ENCODE measurements at regions not wholly inside any gene's neighbourhood (a gene's known extent, or its start where the extent isn't known, plus 50 kb on each side); places are given as distances from the start of the nearest gene placed in this dataset.

- 95% methylated on average over 2 of the region's 2 CpGs for WGBS (ENCODE audit: insufficient coverage)
- no peaks in the 10 kb centered on the region for H3K27me3 ChIP-seq (replicated peaks in 2 of 5; ENCODE audit: control insufficient read depth in 4 of 5, insufficient read depth in 5 of 5, low read length in 4 of 5)
- ChIA-PET POLR2A (no interaction called here), CTCF (no interaction called here)
- no peaks in the 10 kb centered on the region for H3K36me3 ChIP-seq (ENCODE audit: control insufficient read depth in 4 of 4, insufficient read depth in 4 of 4, low read length in 3 of 4)
- DNase-seq = no peak
- no peak overlapping the region for H3K27ac ChIP-seq (ENCODE audit: insufficient read depth in 1 of 2, low read depth in 1 of 2, low read length in 2 of 2, poor library complexity in 1 of 2, severe bottlenecking in 2 of 2)
- H3K9me3 ChIP-seq (ENCODE audit: control extremely low read depth in 1 of 5, control insufficient read depth in 4 of 5, insufficient read depth in 2 of 5, low read depth in 1 of 5, low read length in 4 of 5) = no peaks in the 10 kb centered on the region
- H3K4me3 ChIP-seq (ENCODE audit: control insufficient read depth in 1 of 7, extremely low read depth in 1 of 7, insufficient read depth in 4 of 7, low read depth in 2 of 7, low read length in 6 of 7) = no peak overlapping the region
- no peaks in the 10 kb centered on the region for H3K4me1 ChIP-seq (ENCODE audit: control extremely low read depth in 1 of 4, control insufficient read depth in 4 of 4, insufficient read depth in 4 of 4, low read length in 3 of 4)
Measured at GRCh38 chr2:176748662-176749061, 463.9 kb upstream of the HNRNPA3 start.

GRCh38 chr2:176751314-176752227, 461.0 kb upstream of the HNRNPA3 start:
- POLR2A ChIA-PET = no interaction called here
- Histone ChIP-seq H3K27me3 (replicated peaks in 2 of 5; ENCODE audit: control insufficient read depth in 4 of 5, insufficient read depth in 5 of 5, low read length in 4 of 5) (no peaks in the 10 kb centered on the region), H3K9me3 (ENCODE audit: control extremely low read depth in 1 of 5, control insufficient read depth in 4 of 5, insufficient read depth in 2 of 5, low read depth in 1 of 5, low read length in 4 of 5) (no peaks in the 10 kb centered on the region), H3K4me3 (ENCODE audit: control insufficient read depth in 1 of 7, extremely low read depth in 1 of 7, insufficient read depth in 4 of 7, low read depth in 2 of 7, low read length in 6 of 7) (no peak overlapping the region), H3K4me1 (ENCODE audit: control extremely low read depth in 1 of 4, control insufficient read depth in 4 of 4, insufficient read depth in 4 of 4, low read length in 3 of 4) (no peaks in the 10 kb centered on the region), H3K27ac (ENCODE audit: insufficient read depth in 1 of 2, low read depth in 1 of 2, low read length in 2 of 2, poor library complexity in 1 of 2, severe bottlenecking in 2 of 2) (no peak overlapping the region), H3K36me3 (ENCODE audit: control insufficient read depth in 4 of 4, insufficient read depth in 4 of 4, low read length in 3 of 4) (no peaks in the 10 kb centered on the region)
- CTCF ChIA-PET = no interaction called here
- no peak for DNase-seq
- 100% methylated on average over 3 of the region's 6 CpGs for WGBS (ENCODE audit: insufficient coverage)

- H3K4me1 ChIP-seq (ENCODE audit: control extremely low read depth in 1 of 4, control insufficient read depth in 4 of 4, insufficient read depth in 4 of 4, low read length in 3 of 4) = no peaks in the 10 kb centered on the region
- H3K36me3 ChIP-seq (ENCODE audit: control insufficient read depth in 4 of 4, insufficient read depth in 4 of 4, low read length in 3 of 4) = no peaks in the 10 kb centered on the region
- H3K27me3 ChIP-seq (replicated peaks in 2 of 5; ENCODE audit: control insufficient read depth in 4 of 5, insufficient read depth in 5 of 5, low read length in 4 of 5) = no peaks in the 10 kb centered on the region
- H3K27ac ChIP-seq (ENCODE audit: insufficient read depth in 1 of 2, low read depth in 1 of 2, low read length in 2 of 2, poor library complexity in 1 of 2, severe bottlenecking in 2 of 2) = no peak overlapping the region
- CTCF ChIA-PET = no interaction called here
- POLR2A ChIA-PET = no interaction called here
- no peak for DNase-seq
- WGBS (ENCODE audit: insufficient coverage) = 100% methylated on average over 1 of the region's 1 CpG
- no peaks in the 10 kb centered on the region for H3K9me3 ChIP-seq (ENCODE audit: control extremely low read depth in 1 of 5, control insufficient read depth in 4 of 5, insufficient read depth in 2 of 5, low read depth in 1 of 5, low read length in 4 of 5)
- H3K4me3 ChIP-seq (ENCODE audit: control insufficient read depth in 1 of 7, extremely low read depth in 1 of 7, insufficient read depth in 4 of 7, low read depth in 2 of 7, low read length in 6 of 7) = no peak overlapping the region
Measured at GRCh38 chr2:176752295-176752694, 460.3 kb upstream of the HNRNPA3 start.

GRCh38 chr2:176753205-176753604, 459.4 kb upstream of the HNRNPA3 start:
- no peak overlapping the region for H3K4me3 ChIP-seq (ENCODE audit: control insufficient read depth in 1 of 7, extremely low read depth in 1 of 7, insufficient read depth in 4 of 7, low read depth in 2 of 7, low read length in 6 of 7)
- DNase-seq = no peak
- ChIA-PET CTCF (no interaction called here), POLR2A (interaction anchor here (1.0 kb wide), 1 partner anchor 11 kb away, joined by 3 read pairs; no protein-coding TSS in a partner anchor)
- H3K4me1 ChIP-seq (ENCODE audit: control extremely low read depth in 1 of 4, control insufficient read depth in 4 of 4, insufficient read depth in 4 of 4, low read length in 3 of 4) = no peaks in the 10 kb centered on the region
- H3K36me3 ChIP-seq (ENCODE audit: control insufficient read depth in 4 of 4, insufficient read depth in 4 of 4, low read length in 3 of 4) = no peaks in the 10 kb centered on the region
- no peak overlapping the region for H3K27ac ChIP-seq (ENCODE audit: insufficient read depth in 1 of 2, low read depth in 1 of 2, low read length in 2 of 2, poor library complexity in 1 of 2, severe bottlenecking in 2 of 2)
- no peaks in the 10 kb centered on the region for H3K27me3 ChIP-seq (replicated peaks in 2 of 5; ENCODE audit: control insufficient read depth in 4 of 5, insufficient read depth in 5 of 5, low read length in 4 of 5)
- no peaks in the 10 kb centered on the region for H3K9me3 ChIP-seq (ENCODE audit: control extremely low read depth in 1 of 5, control insufficient read depth in 4 of 5, insufficient read depth in 2 of 5, low read depth in 1 of 5, low read length in 4 of 5)
- WGBS (ENCODE audit: insufficient coverage) = 100% methylated on average over 1 of the region's 3 CpGs

GRCh38 chr2:176753752-176754474, 458.7 kb upstream of the HNRNPA3 start:
- H3K27ac ChIP-seq (ENCODE audit: insufficient read depth in 1 of 2, low read depth in 1 of 2, low read length in 2 of 2, poor library complexity in 1 of 2, severe bottlenecking in 2 of 2) = no peak overlapping the region
- H3K4me1 ChIP-seq (ENCODE audit: control extremely low read depth in 1 of 4, control insufficient read depth in 4 of 4, insufficient read depth in 4 of 4, low read length in 3 of 4) = no peaks in the 10 kb centered on the region
- CTCF ChIA-PET = no interaction called here
- DNase-seq = no peak
- H3K9me3 ChIP-seq (ENCODE audit: control extremely low read depth in 1 of 5, control insufficient read depth in 4 of 5, insufficient read depth in 2 of 5, low read depth in 1 of 5, low read length in 4 of 5) = no peaks in the 10 kb centered on the region
- H3K4me3 ChIP-seq (ENCODE audit: control insufficient read depth in 1 of 7, extremely low read depth in 1 of 7, insufficient read depth in 4 of 7, low read depth in 2 of 7, low read length in 6 of 7) = no peak overlapping the region
- POLR2A ChIA-PET = interaction anchor here (1.0 kb wide), 1 partner anchor 12 kb away, joined by 3 read pairs; no protein-coding TSS in a partner anchor
- whole genome bisulfite sequencing (ENCODE audit: insufficient coverage) = 100% methylated on average over 2 of the region's 2 CpGs
- H3K36me3 ChIP-seq (ENCODE audit: control insufficient read depth in 4 of 4, insufficient read depth in 4 of 4, low read length in 3 of 4) = no peaks in the 10 kb centered on the region
- H3K27me3 ChIP-seq (replicated peaks in 2 of 5; ENCODE audit: control insufficient read depth in 4 of 5, insufficient read depth in 5 of 5, low read length in 4 of 5) = no peaks in the 10 kb centered on the region

- WGBS (ENCODE audit: insufficient coverage) = 88% methylated on average over 1 of the region's 4 CpGs
- POLR2A ChIA-PET = interaction anchor here (0.7 kb wide), 1 partner anchor 19 kb away, joined by 3 read pairs; no protein-coding TSS in a partner anchor
- DNase-seq = no peak
Measured at GRCh38 chr2:176755537-176756135, 457.0 kb upstream of the HNRNPA3 start.

GRCh38 chr2:176758426-176758825, 454.2 kb upstream of the HNRNPA3 start:
- H3K4me1 ChIP-seq (ENCODE audit: control extremely low read depth in 1 of 4, control insufficient read depth in 4 of 4, insufficient read depth in 4 of 4, low read length in 3 of 4) = no peaks in the 10 kb centered on the region
- H3K4me3 ChIP-seq (ENCODE audit: control insufficient read depth in 1 of 7, extremely low read depth in 1 of 7, insufficient read depth in 4 of 7, low read depth in 2 of 7, low read length in 6 of 7) = no peak overlapping the region
- H3K27ac ChIP-seq (ENCODE audit: insufficient read depth in 1 of 2, low read depth in 1 of 2, low read length in 2 of 2, poor library complexity in 1 of 2, severe bottlenecking in 2 of 2) = no peak overlapping the region
- ChIA-PET POLR2A (no interaction called here), CTCF (no interaction called here)
- no peaks in the 10 kb centered on the region for H3K36me3 ChIP-seq (ENCODE audit: control insufficient read depth in 4 of 4, insufficient read depth in 4 of 4, low read length in 3 of 4)
- peaks cover 0 to 4% (median 0%) of the 10 kb centered on the region in 5 experiments for H3K27me3 ChIP-seq (replicated peaks in 2 of 5; ENCODE audit: control insufficient read depth in 4 of 5, insufficient read depth in 5 of 5, low read length in 4 of 5)
- WGBS (ENCODE audit: insufficient coverage) = no CpG with 5 or more reads among the region's 3 CpGs
- no peaks in the 10 kb centered on the region for H3K9me3 ChIP-seq (ENCODE audit: control extremely low read depth in 1 of 5, control insufficient read depth in 4 of 5, insufficient read depth in 2 of 5, low read depth in 1 of 5, low read length in 4 of 5)
- DNase-seq = no peak

More at GRCh38 chr2:176755537-176756135, 457.0 kb upstream of the HNRNPA3 start:
- no peaks in the 10 kb centered on the region for H3K4me1 ChIP-seq (ENCODE audit: control extremely low read depth in 1 of 4, control insufficient read depth in 4 of 4, insufficient read depth in 4 of 4, low read length in 3 of 4)
- H3K4me3 ChIP-seq (ENCODE audit: control insufficient read depth in 1 of 7, extremely low read depth in 1 of 7, insufficient read depth in 4 of 7, low read depth in 2 of 7, low read length in 6 of 7) = no peak overlapping the region
- no peaks in the 10 kb centered on the region for H3K9me3 ChIP-seq (ENCODE audit: control extremely low read depth in 1 of 5, control insufficient read depth in 4 of 5, insufficient read depth in 2 of 5, low read depth in 1 of 5, low read length in 4 of 5)
- H3K27ac ChIP-seq (ENCODE audit: insufficient read depth in 1 of 2, low read depth in 1 of 2, low read length in 2 of 2, poor library complexity in 1 of 2, severe bottlenecking in 2 of 2) = no peak overlapping the region
- CTCF ChIA-PET = no interaction called here
- peaks cover 0 to under 1% (median 0%) of the 10 kb centered on the region in 5 experiments for H3K27me3 ChIP-seq (replicated peaks in 2 of 5; ENCODE audit: control insufficient read depth in 4 of 5, insufficient read depth in 5 of 5, low read length in 4 of 5)
- no peaks in the 10 kb centered on the region for H3K36me3 ChIP-seq (ENCODE audit: control insufficient read depth in 4 of 4, insufficient read depth in 4 of 4, low read length in 3 of 4)
